AG04449 (cell line): ENCODE measurements at regions not wholly inside any gene's neighbourhood (a gene's known extent, or its start where the extent isn't known, plus 50 kb on each side); places are given as distances from the start of the nearest gene placed in this dataset.

Experiments used
- CTCF ChIA-PET: fragments of 350-600 bp; formaldehyde crosslinking; extraction: SDS; loops from one replicate; lab custom pipeline; 2021; ENCODE audit warnings: antibody characterized with exemption; lab: Yijun Ruan, JAX
- POLR2A ChIA-PET: fragments of 400-600, 350-600 bp; formaldehyde crosslinking; extraction: SDS; loops from one replicate; lab custom pipeline; 2020; ENCODE audit warnings: antibody characterized with exemption, inconsistent platforms; lab: Yijun Ruan, JAX
- DNase-seq: peaks from one replicate; pipeline ENCODE4 v3.0.0-alpha.2; 2010; ENCODE audit warnings: low read depth, low spot score
- H3K4me3 ChIP-seq: 2 replicates; pipeline ENCODE4 v1.5.1; 2011; ENCODE audit warnings: low read depth, mild to moderate bottlenecking, control low read depth, low read length
- CTCF ChIP-seq: IDR thresholded peaks from one replicate; pipeline ENCODE4 v1.5.1; 2011; ENCODE audit warnings: mild to moderate bottlenecking, moderate library complexity, low read length, control low read depth, inconsistent platforms; ENCODE audit not compliant: insufficient read depth; ENCODE audit errors: missing control alignments

DNA sequence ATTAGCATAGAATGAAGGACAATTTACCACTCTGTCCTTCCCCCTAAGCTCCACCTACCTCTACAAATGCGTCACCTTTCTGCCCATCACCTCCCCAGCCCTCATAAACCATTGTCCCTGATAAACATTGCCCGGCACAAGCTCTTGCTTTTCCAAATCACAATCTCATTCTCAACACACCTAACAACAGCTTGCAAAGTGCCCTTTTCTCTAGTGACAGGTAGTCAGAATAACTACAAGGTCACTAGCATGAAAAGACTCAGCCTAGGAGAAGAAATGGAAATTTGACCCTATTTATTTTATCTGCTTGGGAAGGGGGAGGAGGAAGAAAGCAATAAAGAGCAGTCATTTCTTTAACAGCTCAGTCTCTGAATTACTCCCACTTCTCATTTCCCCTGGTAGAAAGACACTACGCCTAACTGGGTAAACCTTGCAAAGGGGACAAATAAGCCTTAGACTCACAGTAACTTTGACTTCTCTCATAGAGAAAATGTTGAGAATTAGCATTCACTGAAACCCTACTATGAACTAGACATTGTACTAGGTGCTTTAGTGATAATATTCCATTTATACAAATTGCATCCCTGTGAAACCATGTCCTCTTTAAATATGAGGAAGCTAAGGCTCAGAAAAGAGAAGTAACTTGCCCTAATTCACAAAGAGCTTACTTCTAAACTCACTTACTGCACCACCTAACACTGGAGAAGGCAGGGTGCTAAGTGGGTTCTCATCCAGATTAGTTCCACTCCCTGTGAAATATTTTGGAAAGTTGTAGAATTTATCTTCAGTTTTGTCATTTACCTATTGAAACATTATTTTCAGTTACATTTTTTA is 116.2 kb upstream of the FNDC3A start:
- no peak for DNase-seq
- CTCF ChIA-PET: interaction anchor here (1.5 kb wide), 1 partner anchor 15 kb away, joined by 4 read pairs; no protein-coding TSS in a partner anchor
- no peak for TF ChIP-seq CTCF
- no peak overlapping the region for H3K4me3 ChIP-seq
- POLR2A ChIA-PET: no interaction called here

DNA sequence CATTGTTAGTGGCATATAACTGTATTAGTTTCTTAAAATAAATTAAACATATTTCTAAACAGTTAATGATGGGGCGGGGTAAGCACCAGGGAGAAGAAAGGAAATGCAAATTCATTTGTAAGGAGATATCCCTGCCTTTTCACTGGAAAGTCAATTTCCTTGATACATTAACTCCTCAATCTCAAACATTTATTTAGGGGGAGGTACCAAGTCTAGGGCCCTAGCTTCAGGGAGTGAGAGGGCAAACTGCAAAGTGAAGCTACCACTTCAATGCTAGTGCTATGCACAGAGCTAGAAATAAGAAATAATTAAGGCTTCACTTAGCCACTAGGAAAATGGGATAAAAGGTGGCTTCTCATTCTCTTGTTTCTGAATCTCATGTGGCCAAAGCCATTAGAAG is 115.3 kb upstream of the FNDC3A start:
- no peak for DNase-seq
- no peak for TF ChIP-seq CTCF
- no peak overlapping the region for H3K4me3 ChIP-seq
- ChIA-PET CTCF (interaction anchor here (1.5 kb wide), 1 partner anchor 14 kb away, joined by 4 read pairs; no protein-coding TSS in a partner anchor), POLR2A (no interaction called here)

DNA sequence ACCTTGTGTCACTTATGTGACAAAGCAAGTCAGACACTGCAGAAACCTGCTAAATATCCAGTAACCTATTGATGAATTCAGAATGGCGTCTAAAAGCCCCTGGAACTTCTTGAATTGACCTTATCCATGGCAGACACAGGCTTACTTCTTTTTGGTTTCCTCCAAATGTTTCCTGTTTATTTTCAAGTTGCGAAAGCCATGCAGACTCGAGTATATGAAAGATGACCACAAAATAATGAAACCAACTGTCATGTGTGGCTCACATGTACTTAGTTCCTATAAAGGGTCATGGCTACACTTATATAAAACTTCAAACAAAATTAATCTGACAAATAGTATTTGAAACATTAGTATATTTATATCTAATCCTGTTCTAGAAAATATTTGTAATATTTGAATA is 113.1 kb upstream of the FNDC3A start:
- ChIA-PET POLR2A (no interaction called here), CTCF (no interaction called here)
- DNase-seq: no peak
- H3K4me3 ChIP-seq: no peak overlapping the region
- no peak for TF ChIP-seq CTCF

DNA sequence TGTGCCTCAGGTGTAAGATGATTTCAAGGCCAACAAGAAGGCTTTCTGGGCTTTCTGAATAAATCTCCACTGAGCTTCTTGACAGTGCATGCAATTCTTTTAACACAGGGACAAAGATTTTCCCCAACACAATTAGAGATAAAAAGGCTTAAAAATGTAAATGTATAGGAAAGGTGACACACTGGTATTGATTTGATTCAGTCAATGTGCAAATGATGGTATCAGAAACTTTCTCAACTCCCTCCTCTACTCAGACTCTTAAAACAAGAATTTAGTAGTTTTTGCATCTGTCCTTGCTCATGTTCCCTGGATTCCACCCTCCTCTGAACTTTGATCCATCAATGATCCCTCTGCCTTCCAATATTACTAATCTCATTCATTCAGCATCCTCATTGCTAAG is 111.6 kb upstream of the FNDC3A start:
- ChIA-PET POLR2A (no interaction called here), CTCF (no interaction called here)
- H3K4me3 ChIP-seq: no peak overlapping the region
- DNase-seq: no peak
- TF ChIP-seq CTCF: no peak

DNA sequence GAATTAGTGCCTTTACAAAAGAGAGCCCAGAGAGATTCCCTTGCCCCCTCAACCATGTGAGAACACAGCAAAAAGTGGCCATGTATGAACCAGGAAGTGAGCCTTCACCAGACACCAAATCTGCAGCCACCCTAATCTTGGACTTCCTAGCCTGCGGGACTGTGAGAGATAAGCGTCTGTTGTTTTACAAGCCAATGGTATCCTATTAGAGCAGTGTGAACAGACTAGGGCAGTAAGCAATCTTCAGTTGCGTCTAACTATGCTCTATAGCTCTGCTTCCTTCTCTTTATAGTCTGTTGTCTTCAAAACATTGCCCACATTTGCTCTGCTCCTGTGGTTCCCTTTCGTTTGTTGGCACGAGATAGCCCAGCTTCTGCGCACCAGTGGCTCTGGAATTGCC is 109.5 kb upstream of the FNDC3A start:
- CTCF ChIA-PET: no interaction called here
- DNase-seq: no peak
- POLR2A ChIA-PET: no interaction called here
- no peak for TF ChIP-seq CTCF
- H3K4me3 ChIP-seq: no peak overlapping the region

DNA sequence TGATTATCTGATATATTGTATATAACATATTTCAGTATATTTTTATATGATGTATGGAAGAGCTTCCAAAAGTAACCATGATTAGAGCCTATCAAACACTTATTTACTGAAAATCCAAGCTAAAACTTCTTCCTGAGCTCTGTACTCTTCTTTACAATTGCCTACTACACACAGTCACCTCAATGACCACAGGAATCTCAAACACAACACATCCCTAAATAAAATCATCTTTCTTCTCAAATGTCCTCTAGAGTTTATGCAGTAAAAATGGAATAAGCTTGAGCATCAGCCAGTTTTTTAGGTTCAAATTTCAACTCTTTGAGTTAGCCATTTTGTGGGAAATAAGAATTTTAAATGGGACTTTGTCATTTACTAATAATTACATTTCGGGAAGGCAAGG is 102.6 kb upstream of the FNDC3A start:
- DNase-seq: no peak
- H3K4me3 ChIP-seq: no peak overlapping the region
- CTCF ChIA-PET: interaction anchor here (1.7 kb wide), 1 partner anchor 14 kb away, joined by 6 read pairs; no protein-coding TSS in a partner anchor
- TF ChIP-seq CTCF: no peak
- POLR2A ChIA-PET: no interaction called here
